ENCODE measurements at regions not wholly inside any gene's neighbourhood (a gene's known extent, or its start where the extent isn't known, plus 50 kb on each side); places are given as distances from the start of the nearest gene placed in this dataset.

DNA sequence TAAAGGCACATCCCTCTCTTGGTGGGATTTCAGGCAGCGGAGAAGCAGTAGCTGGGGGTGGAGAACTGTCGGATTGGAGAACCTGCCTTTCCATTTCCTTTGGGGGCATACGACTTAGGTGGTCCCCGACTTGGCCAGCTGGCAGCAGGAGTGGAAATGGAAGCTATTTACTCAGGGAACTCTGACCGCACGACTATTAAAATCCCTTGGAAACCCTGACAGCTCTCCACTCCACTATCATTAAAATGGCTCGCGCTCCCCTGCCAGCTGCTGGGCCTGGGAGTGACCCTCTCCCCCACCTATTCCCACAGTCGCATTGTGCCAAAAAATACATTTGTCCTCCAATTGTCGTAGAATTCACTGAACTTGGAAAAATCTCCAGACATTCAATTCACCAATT is 77.7 kb upstream of the APCDD1 start:
- H3K27me3 ChIP-seq (ENCODE audit: insufficient read depth, low read length, poor library complexity, severe bottlenecking), result no peaks in the 10 kb centered on the region
- H3K4me1 ChIP-seq (ENCODE audit: insufficient read depth, low read length, poor library complexity, severe bottlenecking), result no peaks in the 10 kb centered on the region
- no peaks in the 10 kb centered on the region for H3K9me3 ChIP-seq (ENCODE audit: insufficient read depth, low read depth, low read length)
- H3K4me2 ChIP-seq (ENCODE audit: low read depth, low read length, poor library complexity, severe bottlenecking), result no peak overlapping the region
- H3K79me2 ChIP-seq (ENCODE audit: insufficient read depth, low read length), result no peaks in the 10 kb centered on the region
- H4K20me1 ChIP-seq (ENCODE audit: insufficient read depth, low read length, poor library complexity, severe bottlenecking), result no peaks in the 10 kb centered on the region
- H3F3A ChIP-seq (ENCODE audit: low read depth), result no peaks in the 10 kb centered on the region
- H3K36me3 ChIP-seq (ENCODE audit: insufficient read depth, low read length), result no peaks in the 10 kb centered on the region
- no peak overlapping the region for H3K4me3 ChIP-seq (ENCODE audit: low read length, poor library complexity, severe bottlenecking)
- no peak overlapping the region for H2AFZ ChIP-seq (ENCODE audit: low read length)
- H3K9ac ChIP-seq (ENCODE audit: low read depth, low read length, poor library complexity, severe bottlenecking), result no peak overlapping the region
- no peaks in the 10 kb centered on the region for H3K9me2 ChIP-seq (replicated peaks; ENCODE audit: low read depth, low read length)
- no peak for TF ChIP-seq EZH2phosphoT487 (IDR thresholded peaks at IDR 0.05; ENCODE audit: borderline replicate concordance)
- TF ChIP-seq, protein P1, sequence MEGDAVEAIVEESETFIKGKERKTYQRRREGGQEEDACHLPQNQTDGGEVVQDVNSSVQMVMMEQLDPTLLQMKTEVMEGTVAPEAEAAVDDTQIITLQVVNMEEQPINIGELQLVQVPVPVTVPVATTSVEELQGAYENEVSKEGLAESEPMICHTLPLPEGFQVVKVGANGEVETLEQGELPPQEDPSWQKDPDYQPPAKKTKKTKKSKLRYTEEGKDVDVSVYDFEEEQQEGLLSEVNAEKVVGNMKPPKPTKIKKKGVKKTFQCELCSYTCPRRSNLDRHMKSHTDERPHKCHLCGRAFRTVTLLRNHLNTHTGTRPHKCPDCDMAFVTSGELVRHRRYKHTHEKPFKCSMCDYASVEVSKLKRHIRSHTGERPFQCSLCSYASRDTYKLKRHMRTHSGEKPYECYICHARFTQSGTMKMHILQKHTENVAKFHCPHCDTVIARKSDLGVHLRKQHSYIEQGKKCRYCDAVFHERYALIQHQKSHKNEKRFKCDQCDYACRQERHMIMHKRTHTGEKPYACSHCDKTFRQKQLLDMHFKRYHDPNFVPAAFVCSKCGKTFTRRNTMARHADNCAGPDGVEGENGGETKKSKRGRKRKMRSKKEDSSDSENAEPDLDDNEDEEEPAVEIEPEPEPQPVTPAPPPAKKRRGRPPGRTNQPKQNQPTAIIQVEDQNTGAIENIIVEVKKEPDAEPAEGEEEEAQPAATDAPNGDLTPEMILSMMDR (conservative IDR thresholded peaks at IDR 0.05; ENCODE audit: low read length), result no peak

DNA sequence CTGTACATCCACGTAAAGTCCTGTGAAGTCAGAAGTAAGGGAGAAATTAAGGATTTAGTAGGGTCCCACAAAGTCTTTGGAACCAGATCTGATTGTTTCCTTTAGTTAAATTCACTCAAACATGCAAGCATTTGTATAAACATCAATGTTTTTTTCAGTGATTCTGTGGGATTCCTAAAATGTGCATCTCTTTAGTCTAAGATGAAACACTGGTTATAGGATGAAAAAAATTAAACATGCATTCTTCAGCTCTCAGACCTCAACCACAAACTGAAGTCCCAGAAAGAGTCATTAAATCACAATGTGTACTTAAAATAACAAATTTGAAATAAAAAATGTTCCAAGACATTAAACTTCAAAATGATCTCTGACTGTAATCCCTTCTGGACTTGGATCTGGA is 76.5 kb upstream of the APCDD1 start:
- Histone ChIP-seq H2AFZ (ENCODE audit: low read length) (no peak overlapping the region), H4K20me1 (ENCODE audit: insufficient read depth, low read length, poor library complexity, severe bottlenecking) (no peaks in the 10 kb centered on the region), H3K4me3 (ENCODE audit: low read length, poor library complexity, severe bottlenecking) (no peak overlapping the region), H3K79me2 (ENCODE audit: insufficient read depth, low read length) (no peaks in the 10 kb centered on the region), H3F3A (ENCODE audit: low read depth) (no peaks in the 10 kb centered on the region), H3K9me3 (ENCODE audit: insufficient read depth, low read depth, low read length) (no peaks in the 10 kb centered on the region), H3K4me2 (ENCODE audit: low read depth, low read length, poor library complexity, severe bottlenecking) (no peak overlapping the region), H3K27me3 (ENCODE audit: insufficient read depth, low read length, poor library complexity, severe bottlenecking) (no peaks in the 10 kb centered on the region), H3K9me2 (replicated peaks; ENCODE audit: low read depth, low read length) (no peaks in the 10 kb centered on the region), H3K36me3 (ENCODE audit: insufficient read depth, low read length) (no peaks in the 10 kb centered on the region), H3K9ac (ENCODE audit: low read depth, low read length, poor library complexity, severe bottlenecking) (no peak overlapping the region), H3K4me1 (ENCODE audit: insufficient read depth, low read length, poor library complexity, severe bottlenecking) (no peaks in the 10 kb centered on the region)
- TF ChIP-seq EZH2phosphoT487 (IDR thresholded peaks at IDR 0.05; ENCODE audit: borderline replicate concordance), result no peak
- TF ChIP-seq, protein P1 (conservative IDR thresholded peaks at IDR 0.05; ENCODE audit: low read length), result no peak

DNA sequence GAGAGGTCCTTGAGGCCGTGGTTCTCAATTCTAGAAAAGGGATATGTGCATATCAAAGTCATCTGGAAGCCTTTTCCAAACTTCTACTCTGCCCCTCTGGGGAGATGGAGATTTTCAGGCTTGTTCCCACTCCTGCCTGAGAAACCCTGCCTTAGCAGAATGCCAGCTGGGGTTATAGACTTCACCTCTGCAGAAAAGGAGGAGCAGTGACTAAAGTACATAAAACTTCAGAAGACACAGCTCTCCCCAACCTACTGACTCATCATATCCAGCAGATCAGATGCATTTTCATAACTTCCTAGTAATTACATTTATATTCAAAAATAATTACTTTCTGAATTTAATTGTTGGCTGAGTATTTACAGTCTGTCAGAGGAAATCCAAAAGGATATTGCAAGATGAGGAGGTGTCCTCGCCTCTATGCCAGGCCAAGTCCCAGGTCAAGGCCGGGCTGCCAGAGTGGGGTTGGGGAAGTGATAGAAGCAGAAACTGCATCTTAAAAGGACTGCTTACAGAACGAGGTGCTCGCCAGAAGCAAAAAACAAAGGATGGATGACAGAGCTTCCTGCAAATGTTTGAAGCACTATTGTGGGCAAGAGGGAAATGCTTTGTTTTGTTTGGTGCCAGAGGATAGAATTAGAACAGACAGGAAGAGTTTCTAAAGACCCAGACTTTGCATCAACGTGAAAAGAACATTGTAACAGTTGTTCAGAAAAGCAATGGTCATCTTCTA is 75.6 kb upstream of the APCDD1 start:
- H3F3A ChIP-seq (ENCODE audit: low read depth), result no peaks in the 10 kb centered on the region
- no peaks in the 10 kb centered on the region for H3K36me3 ChIP-seq (ENCODE audit: insufficient read depth, low read length)
- H3K4me3 ChIP-seq (ENCODE audit: low read length, poor library complexity, severe bottlenecking), result no peak overlapping the region
- no peaks in the 10 kb centered on the region for H3K4me1 ChIP-seq (ENCODE audit: insufficient read depth, low read length, poor library complexity, severe bottlenecking)
- H3K4me2 ChIP-seq (ENCODE audit: low read depth, low read length, poor library complexity, severe bottlenecking), result no peak overlapping the region
- TF ChIP-seq EZH2phosphoT487 (IDR thresholded peaks at IDR 0.05; ENCODE audit: borderline replicate concordance), result no peak
- TF ChIP-seq, protein P1 (conservative IDR thresholded peaks at IDR 0.05; ENCODE audit: low read length), result no peak
- no peak overlapping the region for H3K9ac ChIP-seq (ENCODE audit: low read depth, low read length, poor library complexity, severe bottlenecking)
- no peaks in the 10 kb centered on the region for H3K27me3 ChIP-seq (ENCODE audit: insufficient read depth, low read length, poor library complexity, severe bottlenecking)
- no peaks in the 10 kb centered on the region for H3K79me2 ChIP-seq (ENCODE audit: insufficient read depth, low read length)
- H2AFZ ChIP-seq (ENCODE audit: low read length), result no peak overlapping the region
- H3K9me2 ChIP-seq (replicated peaks; ENCODE audit: low read depth, low read length), result no peaks in the 10 kb centered on the region
- H3K9me3 ChIP-seq (ENCODE audit: insufficient read depth, low read depth, low read length), result no peaks in the 10 kb centered on the region
- H4K20me1 ChIP-seq (ENCODE audit: insufficient read depth, low read length, poor library complexity, severe bottlenecking), result no peaks in the 10 kb centered on the region
